GM23338 (cell line): ENCODE measurements at regions not wholly inside any gene's neighbourhood (a gene's known extent, or its start where the extent isn't known, plus 50 kb on each side); places are given as distances from the start of the nearest gene placed in this dataset.

Experiments
- ATAC-seq: fragments of 200-7000 bp; cut with Tn5 transposase; 3 replicates; pipeline ENCODE4 v1.9.1; 2020
- DNase-seq: peaks from one replicate; pipeline ENCODE4 v3.0.0-alpha.2; 2015; ENCODE audit warnings: low spot score
- H2AFZ ChIP-seq: fragments of 200-600 bp; sonication (generic); 2 replicates; pipeline ENCODE4 v1.8.0; 2016; ENCODE audit warnings: antibody characterized with exemption, mild to moderate bottlenecking, moderate library complexity
- H3F3A ChIP-seq: fragments of 200-600 bp; sonication (generic); replicated peaks from 2 replicates; pipeline ENCODE4 v1.8.0; 2017; ENCODE audit warnings: antibody characterized with exemption, mixed run types, low read depth
- H3K27ac ChIP-seq: fragments of 200-600 bp; sonication (generic); 2 replicates; pipeline ENCODE4 v1.6.1; 2016; ENCODE audit warnings: low read depth
- H3K27me3 ChIP-seq: fragments of 200-600 bp; sonication (generic); 2 replicates; pipeline ENCODE4 v1.8.0; 2016; ENCODE audit warnings: mild to moderate bottlenecking, mixed run types, moderate library complexity; ENCODE audit not compliant: insufficient read depth
- H3K36me3 ChIP-seq: fragments of 200-600 bp; sonication (generic); 2 replicates; pipeline ENCODE4 v1.8.0; 2016; ENCODE audit warnings: mild to moderate bottlenecking; ENCODE audit not compliant: insufficient read depth
- H3K4me1 ChIP-seq: fragments of 200-600 bp; sonication (generic); 2 replicates; pipeline ENCODE4 v1.8.0; 2016; ENCODE audit warnings: mild to moderate bottlenecking, moderate library complexity; ENCODE audit not compliant: insufficient read depth
- H3K4me2 ChIP-seq: fragments of 200-600 bp; sonication (generic); 2 replicates; pipeline ENCODE4 v1.7.1; 2017; ENCODE audit warnings: mixed run types
- H3K4me3 ChIP-seq: fragments of 200-600 bp; sonication (generic); 2 replicates; pipeline ENCODE4 v1.6.1; 2016; ENCODE audit warnings: mixed run types
- H3K79me2 ChIP-seq: fragments of 200-600 bp; sonication (generic); replicated peaks from 2 replicates; pipeline ENCODE4 v1.8.0; 2017; ENCODE audit warnings: mild to moderate bottlenecking; ENCODE audit not compliant: insufficient read depth
- H3K9me2 ChIP-seq: fragments of 200-600 bp; sonication (generic); 2 replicates; pipeline ENCODE4 v1.8.0; 2017; ENCODE audit not compliant: insufficient read depth
- H4K20me1 ChIP-seq: fragments of 200-600 bp; sonication (generic); replicated peaks from 2 replicates; pipeline ENCODE4 v1.8.0; 2017; ENCODE audit warnings: mild to moderate bottlenecking; ENCODE audit not compliant: insufficient read depth
- H3K27ac Mint-ChIP-seq: 2 replicates; pipeline ENCODE4 v1.8.0; 2020; ENCODE audit warnings: inconsistent platforms, mild to moderate bottlenecking, moderate library complexity, mixed read lengths
- H3K27me3 Mint-ChIP-seq: 3 replicates; pipeline ENCODE4 v1.8.0; 2022; ENCODE audit warnings: low read depth, mild to moderate bottlenecking, moderate library complexity, mixed read lengths, inconsistent platforms; ENCODE audit not compliant: insufficient read depth, poor library complexity
- H3K36me3 Mint-ChIP-seq: 3 replicates; pipeline ENCODE4 v1.8.0; 2021; ENCODE audit warnings: low read depth, mild to moderate bottlenecking, inconsistent platforms, moderate library complexity, mixed read lengths
- H3K4me1 Mint-ChIP-seq: 3 replicates; pipeline ENCODE4 v1.8.0; 2020; ENCODE audit warnings: mild to moderate bottlenecking, inconsistent platforms, mixed read lengths
- H3K4me3 Mint-ChIP-seq: 3 replicates; pipeline ENCODE4 v1.8.0; 2021; ENCODE audit warnings: moderate library complexity, mild to moderate bottlenecking, inconsistent platforms, mixed read lengths
- H3K9me3 Mint-ChIP-seq: 3 replicates; pipeline ENCODE4 v1.8.0; 2020; ENCODE audit warnings: moderate library complexity, mild to moderate bottlenecking, inconsistent platforms, mixed read lengths
- CREB1 ChIP-seq: fragments of 250-450 bp; sonication (Bioruptor Pico); IDR thresholded peaks from 2 replicates; pipeline ENCODE4 v1.5.0; 2020; ENCODE audit warnings: low read depth, mild to moderate bottlenecking, moderate library complexity
- EZH2 ChIP-seq: fragments of 200-600 bp; sonication (generic); IDR thresholded peaks from one replicate; pipeline ENCODE4 v1.8.0; 2017; ENCODE audit warnings: antibody characterized with exemption, mild to moderate bottlenecking, low read depth; ENCODE audit not compliant: unreplicated experiment
- EZH2phosphoT487 ChIP-seq: fragments of 200-600 bp; sonication (generic); IDR thresholded peaks from one replicate; pipeline ENCODE4 v1.8.1; 2018; ENCODE audit warnings: antibody characterized with exemption; ENCODE audit not compliant: unreplicated experiment
- JUNB ChIP-seq: IDR thresholded peaks from one replicate; pipeline ENCODE4 v1.6.1; 2016; ENCODE audit warnings: antibody characterized with exemption; ENCODE audit not compliant: unreplicated experiment
- NANOG ChIP-seq: IDR thresholded peaks from 2 replicates; pipeline ENCODE4 v1.6.1; 2016; ENCODE audit warnings: antibody characterized with exemption, borderline replicate concordance
- POLR2AphosphoS5 ChIP-seq: IDR thresholded peaks from 2 replicates; pipeline ENCODE4 v1.6.1; 2016; ENCODE audit warnings: antibody characterized with exemption, low read depth
- ZNF114 ChIP-seq: fragments of 250-450 bp; sonication (Bioruptor Pico); IDR thresholded peaks from 2 replicates; pipeline ENCODE4 v1.5.0; 2020; ENCODE audit warnings: mild to moderate bottlenecking, moderate library complexity
- TF ChIP-seq, protein P1 (sequence below): IDR thresholded peaks from one replicate; pipeline ENCODE4 v1.6.1; 2018; ENCODE audit warnings: antibody characterized with exemption; ENCODE audit not compliant: unreplicated experiment
- TF ChIP-seq, protein P2 (sequence below): fragments of 250-450 bp; sonication (Bioruptor Pico); IDR thresholded peaks from 2 replicates; pipeline ENCODE4 v1.5.0; 2020; ENCODE audit warnings: mild to moderate bottlenecking, moderate library complexity
- TF ChIP-seq, protein P3 (sequence below): IDR thresholded peaks from 2 replicates; pipeline ENCODE4 v1.6.1; 2016; ENCODE audit warnings: antibody characterized with exemption
- TF ChIP-seq, protein P4 (sequence below), 2 experiments: fragments of 200-600 bp in 1 of 2; sonication (generic) in 1 of 2; conservative IDR thresholded peaks; 2 replicates each; pipeline versions ENCODE4 v1.5.1 to v1.6.1; 2016 to 2017; ENCODE audit warnings: antibody characterized with exemption in 2 of 2, low read depth in 2 of 2, mild to moderate bottlenecking in 2 of 2, moderate library complexity in 1 of 2

DNA sequence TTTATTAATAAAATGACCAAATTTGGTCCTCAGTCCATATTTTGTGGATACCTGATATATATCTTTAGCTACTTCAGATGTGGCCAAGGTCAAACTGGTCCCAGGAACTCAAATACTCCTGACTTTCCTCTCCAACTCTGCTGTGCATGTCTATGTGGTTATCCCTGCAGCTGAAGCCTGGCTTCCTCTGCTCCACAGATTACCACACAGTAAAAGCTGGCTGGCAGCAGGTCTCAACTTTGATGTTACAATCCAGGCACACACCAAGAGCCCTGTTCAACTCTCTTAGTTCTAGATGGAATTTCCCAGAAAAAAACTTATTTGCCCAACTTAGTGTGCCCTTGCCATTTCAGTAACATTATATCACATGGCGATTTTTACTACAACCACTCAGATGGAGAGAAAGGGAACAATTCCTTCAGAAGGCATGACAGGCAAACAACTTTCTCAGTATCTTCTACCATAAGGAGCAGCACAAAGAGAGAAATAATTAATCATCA lies 479.5 kb downstream of the PLPP3 start:
- 0 out of 2 replicates have a peak, but pooled peaks cover under 1% of the 10 kb centered on the region for H3K36me3 ChIP-seq
- peaks cover 6% of the 10 kb centered on the region; the same call in 1 of the 2 replicates for H3K9me2 ChIP-seq
- no peak overlapping the region for H2AFZ ChIP-seq
- Mint-ChIP-seq H3K27me3 (peaks cover 2% of the 10 kb centered on the region), H3K4me3 (no peak overlapping the region), H3K9me3 (peaks cover 6% of the 10 kb centered on the region; the same call in 2 of the 3 replicates), H3K27ac (no peak overlapping the region), H3K4me1 (no peaks in the 10 kb centered on the region), H3K36me3 (no peaks in the 10 kb centered on the region)
- no peaks in the 10 kb centered on the region for H3K79me2 ChIP-seq
- H3F3A ChIP-seq = no peaks in the 10 kb centered on the region
- H3K4me3 ChIP-seq = no peak overlapping the region
- no peak for DNase-seq
- ATAC-seq = no peak
- no peaks in the 10 kb centered on the region for H3K27me3 ChIP-seq
- no peaks in the 10 kb centered on the region for H3K4me1 ChIP-seq
- H3K27ac ChIP-seq = no peak overlapping the region
- no peaks in the 10 kb centered on the region for H4K20me1 ChIP-seq
- H3K4me2 ChIP-seq = no peak overlapping the region
- TF ChIP-seq NANOG (no peak), JUNB (no peak), EZH2phosphoT487 (no peak), POLR2AphosphoS5 (no peak), ZNF114 (CRISPR knock-in tag) (no peak), CREB1 (CRISPR knock-in tag) (no peak), EZH2 (no peak)
- TF ChIP-seq, protein P1, sequence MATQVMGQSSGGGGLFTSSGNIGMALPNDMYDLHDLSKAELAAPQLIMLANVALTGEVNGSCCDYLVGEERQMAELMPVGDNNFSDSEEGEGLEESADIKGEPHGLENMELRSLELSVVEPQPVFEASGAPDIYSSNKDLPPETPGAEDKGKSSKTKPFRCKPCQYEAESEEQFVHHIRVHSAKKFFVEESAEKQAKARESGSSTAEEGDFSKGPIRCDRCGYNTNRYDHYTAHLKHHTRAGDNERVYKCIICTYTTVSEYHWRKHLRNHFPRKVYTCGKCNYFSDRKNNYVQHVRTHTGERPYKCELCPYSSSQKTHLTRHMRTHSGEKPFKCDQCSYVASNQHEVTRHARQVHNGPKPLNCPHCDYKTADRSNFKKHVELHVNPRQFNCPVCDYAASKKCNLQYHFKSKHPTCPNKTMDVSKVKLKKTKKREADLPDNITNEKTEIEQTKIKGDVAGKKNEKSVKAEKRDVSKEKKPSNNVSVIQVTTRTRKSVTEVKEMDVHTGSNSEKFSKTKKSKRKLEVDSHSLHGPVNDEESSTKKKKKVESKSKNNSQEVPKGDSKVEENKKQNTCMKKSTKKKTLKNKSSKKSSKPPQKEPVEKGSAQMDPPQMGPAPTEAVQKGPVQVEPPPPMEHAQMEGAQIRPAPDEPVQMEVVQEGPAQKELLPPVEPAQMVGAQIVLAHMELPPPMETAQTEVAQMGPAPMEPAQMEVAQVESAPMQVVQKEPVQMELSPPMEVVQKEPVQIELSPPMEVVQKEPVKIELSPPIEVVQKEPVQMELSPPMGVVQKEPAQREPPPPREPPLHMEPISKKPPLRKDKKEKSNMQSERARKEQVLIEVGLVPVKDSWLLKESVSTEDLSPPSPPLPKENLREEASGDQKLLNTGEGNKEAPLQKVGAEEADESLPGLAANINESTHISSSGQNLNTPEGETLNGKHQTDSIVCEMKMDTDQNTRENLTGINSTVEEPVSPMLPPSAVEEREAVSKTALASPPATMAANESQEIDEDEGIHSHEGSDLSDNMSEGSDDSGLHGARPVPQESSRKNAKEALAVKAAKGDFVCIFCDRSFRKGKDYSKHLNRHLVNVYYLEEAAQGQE = no peak
- TF ChIP-seq, protein P2, sequence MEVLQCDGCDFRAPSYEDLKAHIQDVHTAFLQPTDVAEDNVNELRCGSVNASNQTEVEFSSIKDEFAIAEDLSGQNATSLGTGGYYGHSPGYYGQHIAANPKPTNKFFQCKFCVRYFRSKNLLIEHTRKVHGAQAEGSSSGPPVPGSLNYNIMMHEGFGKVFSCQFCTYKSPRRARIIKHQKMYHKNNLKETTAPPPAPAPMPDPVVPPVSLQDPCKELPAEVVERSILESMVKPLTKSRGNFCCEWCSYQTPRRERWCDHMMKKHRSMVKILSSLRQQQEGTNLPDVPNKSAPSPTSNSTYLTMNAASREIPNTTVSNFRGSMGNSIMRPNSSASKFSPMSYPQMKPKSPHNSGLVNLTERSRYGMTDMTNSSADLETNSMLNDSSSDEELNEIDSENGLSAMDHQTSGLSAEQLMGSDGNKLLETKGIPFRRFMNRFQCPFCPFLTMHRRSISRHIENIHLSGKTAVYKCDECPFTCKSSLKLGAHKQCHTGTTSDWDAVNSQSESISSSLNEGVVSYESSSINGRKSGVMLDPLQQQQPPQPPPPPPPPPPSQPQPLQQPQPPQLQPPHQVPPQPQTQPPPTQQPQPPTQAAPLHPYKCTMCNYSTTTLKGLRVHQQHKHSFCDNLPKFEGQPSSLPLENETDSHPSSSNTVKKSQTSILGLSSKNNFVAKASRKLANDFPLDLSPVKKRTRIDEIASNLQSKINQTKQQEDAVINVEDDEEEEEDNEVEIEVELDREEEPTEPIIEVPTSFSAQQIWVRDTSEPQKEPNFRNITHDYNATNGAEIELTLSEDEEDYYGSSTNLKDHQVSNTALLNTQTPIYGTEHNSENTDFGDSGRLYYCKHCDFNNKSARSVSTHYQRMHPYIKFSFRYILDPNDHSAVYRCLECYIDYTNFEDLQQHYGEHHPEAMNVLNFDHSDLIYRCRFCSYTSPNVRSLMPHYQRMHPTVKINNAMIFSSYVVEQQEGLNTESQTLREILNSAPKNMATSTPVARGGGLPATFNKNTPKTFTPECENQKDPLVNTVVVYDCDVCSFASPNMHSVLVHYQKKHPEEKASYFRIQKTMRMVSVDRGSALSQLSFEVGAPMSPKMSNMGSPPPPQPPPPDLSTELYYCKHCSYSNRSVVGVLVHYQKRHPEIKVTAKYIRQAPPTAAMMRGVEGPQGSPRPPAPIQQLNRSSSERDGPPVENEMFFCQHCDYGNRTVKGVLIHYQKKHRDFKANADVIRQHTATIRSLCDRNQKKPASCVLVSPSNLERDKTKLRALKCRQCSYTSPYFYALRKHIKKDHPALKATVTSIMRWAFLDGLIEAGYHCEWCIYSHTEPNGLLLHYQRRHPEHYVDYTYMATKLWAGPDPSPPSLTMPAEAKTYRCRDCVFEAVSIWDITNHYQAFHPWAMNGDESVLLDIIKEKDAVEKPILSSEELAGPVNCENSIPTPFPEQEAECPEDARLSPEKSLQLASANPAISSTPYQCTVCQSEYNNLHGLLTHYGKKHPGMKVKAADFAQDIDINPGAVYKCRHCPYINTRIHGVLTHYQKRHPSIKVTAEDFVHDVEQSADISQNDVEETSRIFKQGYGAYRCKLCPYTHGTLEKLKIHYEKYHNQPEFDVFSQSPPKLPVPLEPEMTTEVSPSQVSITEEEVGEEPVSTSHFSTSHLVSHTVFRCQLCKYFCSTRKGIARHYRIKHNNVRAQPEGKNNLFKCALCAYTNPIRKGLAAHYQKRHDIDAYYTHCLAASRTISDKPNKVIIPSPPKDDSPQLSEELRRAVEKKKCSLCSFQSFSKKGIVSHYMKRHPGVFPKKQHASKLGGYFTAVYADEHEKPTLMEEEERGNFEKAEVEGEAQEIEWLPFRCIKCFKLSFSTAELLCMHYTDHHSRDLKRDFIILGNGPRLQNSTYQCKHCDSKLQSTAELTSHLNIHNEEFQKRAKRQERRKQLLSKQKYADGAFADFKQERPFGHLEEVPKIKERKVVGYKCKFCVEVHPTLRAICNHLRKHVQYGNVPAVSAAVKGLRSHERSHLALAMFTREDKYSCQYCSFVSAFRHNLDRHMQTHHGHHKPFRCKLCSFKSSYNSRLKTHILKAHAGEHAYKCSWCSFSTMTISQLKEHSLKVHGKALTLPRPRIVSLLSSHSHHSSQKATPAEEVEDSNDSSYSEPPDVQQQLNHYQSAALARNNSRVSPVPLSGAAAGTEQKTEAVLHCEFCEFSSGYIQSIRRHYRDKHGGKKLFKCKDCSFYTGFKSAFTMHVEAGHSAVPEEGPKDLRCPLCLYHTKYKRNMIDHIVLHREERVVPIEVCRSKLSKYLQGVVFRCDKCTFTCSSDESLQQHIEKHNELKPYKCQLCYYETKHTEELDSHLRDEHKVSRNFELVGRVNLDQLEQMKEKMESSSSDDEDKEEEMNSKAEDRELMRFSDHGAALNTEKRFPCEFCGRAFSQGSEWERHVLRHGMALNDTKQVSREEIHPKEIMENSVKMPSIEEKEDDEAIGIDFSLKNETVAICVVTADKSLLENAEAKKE (CRISPR knock-in tag) = no peak
- TF ChIP-seq, protein P3, sequence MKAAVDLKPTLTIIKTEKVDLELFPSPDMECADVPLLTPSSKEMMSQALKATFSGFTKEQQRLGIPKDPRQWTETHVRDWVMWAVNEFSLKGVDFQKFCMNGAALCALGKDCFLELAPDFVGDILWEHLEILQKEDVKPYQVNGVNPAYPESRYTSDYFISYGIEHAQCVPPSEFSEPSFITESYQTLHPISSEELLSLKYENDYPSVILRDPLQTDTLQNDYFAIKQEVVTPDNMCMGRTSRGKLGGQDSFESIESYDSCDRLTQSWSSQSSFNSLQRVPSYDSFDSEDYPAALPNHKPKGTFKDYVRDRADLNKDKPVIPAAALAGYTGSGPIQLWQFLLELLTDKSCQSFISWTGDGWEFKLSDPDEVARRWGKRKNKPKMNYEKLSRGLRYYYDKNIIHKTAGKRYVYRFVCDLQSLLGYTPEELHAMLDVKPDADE = no peak
- TF ChIP-seq, protein P4, sequence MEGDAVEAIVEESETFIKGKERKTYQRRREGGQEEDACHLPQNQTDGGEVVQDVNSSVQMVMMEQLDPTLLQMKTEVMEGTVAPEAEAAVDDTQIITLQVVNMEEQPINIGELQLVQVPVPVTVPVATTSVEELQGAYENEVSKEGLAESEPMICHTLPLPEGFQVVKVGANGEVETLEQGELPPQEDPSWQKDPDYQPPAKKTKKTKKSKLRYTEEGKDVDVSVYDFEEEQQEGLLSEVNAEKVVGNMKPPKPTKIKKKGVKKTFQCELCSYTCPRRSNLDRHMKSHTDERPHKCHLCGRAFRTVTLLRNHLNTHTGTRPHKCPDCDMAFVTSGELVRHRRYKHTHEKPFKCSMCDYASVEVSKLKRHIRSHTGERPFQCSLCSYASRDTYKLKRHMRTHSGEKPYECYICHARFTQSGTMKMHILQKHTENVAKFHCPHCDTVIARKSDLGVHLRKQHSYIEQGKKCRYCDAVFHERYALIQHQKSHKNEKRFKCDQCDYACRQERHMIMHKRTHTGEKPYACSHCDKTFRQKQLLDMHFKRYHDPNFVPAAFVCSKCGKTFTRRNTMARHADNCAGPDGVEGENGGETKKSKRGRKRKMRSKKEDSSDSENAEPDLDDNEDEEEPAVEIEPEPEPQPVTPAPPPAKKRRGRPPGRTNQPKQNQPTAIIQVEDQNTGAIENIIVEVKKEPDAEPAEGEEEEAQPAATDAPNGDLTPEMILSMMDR (conservative IDR thresholded peaks at IDR 0.05; ENCODE audit: low read depth in 2 of 2) = no peak
